SK-N-SH (cell line): ENCODE measurements at regions not wholly inside any gene's neighbourhood (a gene's known extent, or its start where the extent isn't known, plus 50 kb on each side); places are given as distances from the start of the nearest gene placed in this dataset.

Experiments
- CTCF ChIA-PET: fragments of 300-600, 350-600 bp; formaldehyde crosslinking; extraction: SDS; loops from one replicate; lab custom pipeline; 2021; lab: Yijun Ruan, JAX
- POLR2A ChIA-PET: fragments of 350-600 bp; sonication (Branson Sonifier 250); formaldehyde crosslinking; extraction: SDS; loops from one replicate; lab custom pipeline; 2020; ENCODE audit warnings: antibody characterized with exemption, inconsistent platforms; lab: Yijun Ruan, JAX
- DNase-seq: peaks from one replicate; pipeline ENCODE4 v3.0.0; 2012
- H2AFZ ChIP-seq: fragments of 200-600 bp; sonication (generic); 2 replicates; pipeline ENCODE4 v1.8.1; 2016; ENCODE audit warnings: antibody characterized with exemption, mild to moderate bottlenecking, low read depth
- H3F3A ChIP-seq: fragments of 200-600 bp; sonication (generic); replicated peaks from 2 replicates; pipeline ENCODE3; 2016; ENCODE audit warnings: antibody characterized with exemption, mild to moderate bottlenecking; ENCODE audit not compliant: insufficient read depth
- H3K27ac ChIP-seq, 2 experiments: fragments of 200-500 bp in 1 of 2; fragments of 200-600 bp in 1 of 2; sonication (Bioruptor generic) in 1 of 2; sonication (generic), shearing (Covaris generic) in 1 of 2; 2 replicates each; pipeline versions ENCODE4 v1.5.1 to v1.6.1; 2014 to 2016; ENCODE audit warnings: low read depth in 2 of 2, inconsistent platforms in 1 of 2, low read length in 1 of 2, mild to moderate bottlenecking in 1 of 2, mixed read lengths in 1 of 2
- H3K27me3 ChIP-seq: fragments of 200-600 bp; sonication (generic), shearing (Covaris generic); 2 replicates; pipeline ENCODE4 v1.6.1; 2016; ENCODE audit warnings: mixed run types; ENCODE audit not compliant: insufficient read depth
- H3K36me3 ChIP-seq, 2 experiments: fragments of 200-500 bp in 1 of 2; fragments of 200-600 bp in 1 of 2; sonication (Bioruptor generic) in 1 of 2; sonication (generic) in 1 of 2; replicated peaks in 1 of 2; 2 replicates each; pipeline versions ENCODE3 to v1.5.1; 2014 to 2016; ENCODE audit warnings: low read length in 1 of 2, mild to moderate bottlenecking in 1 of 2; ENCODE audit not compliant: insufficient read depth in 2 of 2, control insufficient read depth in 1 of 2
- H3K4me1 ChIP-seq, 2 experiments: fragments of 200-500 bp in 1 of 2; fragments of 200-600 bp in 1 of 2; sonication (Bioruptor generic) in 1 of 2; sonication (generic), shearing (Covaris generic) in 1 of 2; 2 replicates each; pipeline versions ENCODE4 v1.5.1 to v1.6.1; 2014 to 2016; ENCODE audit warnings: low read depth in 1 of 2, low read length in 1 of 2, mixed run types in 1 of 2; ENCODE audit not compliant: insufficient read depth in 2 of 2, control insufficient read depth in 1 of 2
- H3K4me2 ChIP-seq: fragments of 200-600 bp; sonication (generic), shearing (Covaris generic); 2 replicates; pipeline ENCODE4 v1.6.1; 2017; ENCODE audit warnings: mixed run types
- H3K4me3 ChIP-seq, 2 experiments: fragments of 200-500 bp in 1 of 2; fragments of 200-600 bp in 1 of 2; sonication (Bioruptor generic) in 1 of 2; sonication (generic), shearing (Covaris generic) in 1 of 2; 2 replicates each; pipeline versions ENCODE4 v1.5.1 to v1.8.1; 2014 to 2016; ENCODE audit warnings: low read depth in 2 of 2, inconsistent platforms in 1 of 2, low read length in 1 of 2, mild to moderate bottlenecking in 1 of 2, mixed read lengths in 1 of 2, moderate library complexity in 1 of 2
- H3K79me2 ChIP-seq: fragments of 200-600 bp; sonication (generic); 2 replicates; pipeline ENCODE4 v1.8.1; 2017; ENCODE audit warnings: mild to moderate bottlenecking; ENCODE audit not compliant: insufficient read depth
- H3K9ac ChIP-seq: fragments of 200-600 bp; sonication (generic); 2 replicates; pipeline ENCODE4 v1.6.1; 2017; ENCODE audit warnings: mixed run types
- H3K9me2 ChIP-seq: fragments of 200-600 bp; sonication (generic); 2 replicates; pipeline ENCODE4 v1.6.1; 2017; ENCODE audit warnings: mixed run types
- H3K9me3 ChIP-seq: fragments of 200-600 bp; sonication (generic); 2 replicates; pipeline ENCODE4 v1.6.1; 2017; ENCODE audit warnings: mixed run types, mild to moderate bottlenecking, moderate library complexity
- H4K20me1 ChIP-seq: fragments of 200-600 bp; sonication (generic); 2 replicates; pipeline ENCODE4 v1.6.1; 2017; ENCODE audit warnings: mild to moderate bottlenecking, mixed run types; ENCODE audit not compliant: insufficient read depth
- CTCF ChIP-seq: fragments of 200-600 bp; sonication (generic); IDR thresholded peaks from 2 replicates; pipeline ENCODE4 v1.6.1; 2017; ENCODE audit warnings: antibody characterized with exemption, mild to moderate bottlenecking, moderate library complexity
- FOSL2 ChIP-seq: IDR thresholded peaks from 2 replicates; pipeline ENCODE4 v1.4.0; 2012; ENCODE audit warnings: low read depth, mild to moderate bottlenecking, moderate library complexity, borderline replicate concordance
- GATA2 ChIP-seq: sonication (generic); formaldehyde crosslinking; IDR thresholded peaks from 2 replicates; pipeline ENCODE4 v1.5.0; 2020; ENCODE audit warnings: mild to moderate bottlenecking, missing genetic modification reagents
- MEF2A ChIP-seq: IDR thresholded peaks from 2 replicates; pipeline ENCODE4 v1.4.0; 2012; ENCODE audit warnings: low read depth, borderline replicate concordance
- MXI1 ChIP-seq: IDR thresholded peaks from 2 replicates; pipeline ENCODE4 v1.6.1; 2012; ENCODE audit warnings: mild to moderate bottlenecking, low read depth, low read length, improper control_type of control experiment
- RFX5 ChIP-seq: IDR thresholded peaks from 2 replicates; pipeline ENCODE4 v1.6.1; 2012; ENCODE audit warnings: mild to moderate bottlenecking, improper control_type of control experiment, low read length
- RXRA ChIP-seq: IDR thresholded peaks from 2 replicates; pipeline ENCODE4 v1.4.0; 2012; ENCODE audit warnings: low read depth, mild to moderate bottlenecking, borderline replicate concordance
- SMC3 ChIP-seq: IDR thresholded peaks from 2 replicates; pipeline ENCODE4 v1.6.1; 2012; ENCODE audit warnings: low read depth, low read length, improper control_type of control experiment
- TAF1 ChIP-seq: IDR thresholded peaks from 2 replicates; pipeline ENCODE4 v1.6.1; 2012; ENCODE audit warnings: low read depth, mild to moderate bottlenecking, low read length, moderate library complexity, borderline replicate concordance
- TCF12 ChIP-seq: IDR thresholded peaks from 2 replicates; pipeline ENCODE4 v1.4.0; 2012
- WGBS: methylation state at CpG from one replicate; pipeline ENCODE4 v1.1.6; 2017; ENCODE audit warnings: low lambda C conversion rate; 5-methylcytosine and 5-hydroxymethylcytosine counted together
- TF ChIP-seq, protein P1 (sequence below): IDR thresholded peaks from 2 replicates; pipeline ENCODE4 v1.4.0; 2012; ENCODE audit warnings: low read depth, borderline replicate concordance
- TF ChIP-seq, protein P2 (sequence below): IDR thresholded peaks from 2 replicates; pipeline ENCODE4 v1.4.0; 2012; ENCODE audit warnings: low read depth, borderline replicate concordance

- H3K4me1 ChIP-seq, result no peaks in the 10 kb centered on the region
- CTCF ChIA-PET, result interaction anchor here (0.6 to 2.6 kb wide), 10 partner anchors 8 to 392 kb away, joined by 3 to 9 read pairs (median 3); no protein-coding TSS in a partner anchor
- no peaks in the 10 kb centered on the region for H3K36me3 ChIP-seq
- H3F3A ChIP-seq, result no peaks in the 10 kb centered on the region
- no peaks in the 10 kb centered on the region for H3K9me3 ChIP-seq
- no peaks in the 10 kb centered on the region for H4K20me1 ChIP-seq
- TF ChIP-seq CTCF (peak; percentile 53), TCF12 (no peak), SMC3 (no peak), RFX5 (no peak)
- TF ChIP-seq, protein P1, sequence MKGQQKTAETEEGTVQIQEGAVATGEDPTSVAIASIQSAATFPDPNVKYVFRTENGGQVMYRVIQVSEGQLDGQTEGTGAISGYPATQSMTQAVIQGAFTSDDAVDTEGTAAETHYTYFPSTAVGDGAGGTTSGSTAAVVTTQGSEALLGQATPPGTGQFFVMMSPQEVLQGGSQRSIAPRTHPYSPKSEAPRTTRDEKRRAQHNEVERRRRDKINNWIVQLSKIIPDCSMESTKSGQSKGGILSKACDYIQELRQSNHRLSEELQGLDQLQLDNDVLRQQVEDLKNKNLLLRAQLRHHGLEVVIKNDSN, result no peak
- TF ChIP-seq, all 33 proteins: peak for 1
- no peak overlapping the region for H3K4me3 ChIP-seq
- H2AFZ ChIP-seq, result no peak overlapping the region
- 12% methylated on average over 1 of the region's 1 CpG for whole genome bisulfite sequencing
- H3K9me2 ChIP-seq, result no peaks in the 10 kb centered on the region
- DNase-seq, result peak; percentile 17
- H3K79me2 ChIP-seq, result no peaks in the 10 kb centered on the region
- POLR2A ChIA-PET, result no interaction called here
- H3K4me2 ChIP-seq, result no peak overlapping the region
- H3K9ac ChIP-seq, result no peak overlapping the region
- H3K27me3 ChIP-seq, result no peaks in the 10 kb centered on the region
- no peak overlapping the region for H3K27ac ChIP-seq
Observed at GRCh38 chr3:21170964-21171363, 580.0 kb downstream of the ZNF385D start.

GRCh38 chr3:21169948-21170347 lies 581.1 kb downstream of the ZNF385D start:
- Histone ChIP-seq H3K4me1 (no peaks in the 10 kb centered on the region), H3K36me3 (no peaks in the 10 kb centered on the region), H3F3A (no peaks in the 10 kb centered on the region), H3K9me2 (no peaks in the 10 kb centered on the region), H3K9ac (no peak overlapping the region), H3K27ac (no peak overlapping the region), H4K20me1 (no peaks in the 10 kb centered on the region), H3K4me3 (no peak overlapping the region), H3K79me2 (no peaks in the 10 kb centered on the region), H3K27me3 (no peaks in the 10 kb centered on the region), H3K4me2 (no peak overlapping the region), H3K9me3 (no peaks in the 10 kb centered on the region), H2AFZ (no peak overlapping the region)
- ChIA-PET CTCF (interaction anchor here (1.8 kb wide), 1 partner anchor 11 kb away, joined by 5 read pairs; no protein-coding TSS in a partner anchor), POLR2A (no interaction called here)
- no peak for DNase-seq
- TF ChIP-seq, protein P1, result no peak
- TF ChIP-seq GATA2 (CRISPR knock-in tag), result no peak
- TF ChIP-seq MXI1, result no peak
- no peak for TF ChIP-seq MEF2A
- TF ChIP-seq, protein P2, sequence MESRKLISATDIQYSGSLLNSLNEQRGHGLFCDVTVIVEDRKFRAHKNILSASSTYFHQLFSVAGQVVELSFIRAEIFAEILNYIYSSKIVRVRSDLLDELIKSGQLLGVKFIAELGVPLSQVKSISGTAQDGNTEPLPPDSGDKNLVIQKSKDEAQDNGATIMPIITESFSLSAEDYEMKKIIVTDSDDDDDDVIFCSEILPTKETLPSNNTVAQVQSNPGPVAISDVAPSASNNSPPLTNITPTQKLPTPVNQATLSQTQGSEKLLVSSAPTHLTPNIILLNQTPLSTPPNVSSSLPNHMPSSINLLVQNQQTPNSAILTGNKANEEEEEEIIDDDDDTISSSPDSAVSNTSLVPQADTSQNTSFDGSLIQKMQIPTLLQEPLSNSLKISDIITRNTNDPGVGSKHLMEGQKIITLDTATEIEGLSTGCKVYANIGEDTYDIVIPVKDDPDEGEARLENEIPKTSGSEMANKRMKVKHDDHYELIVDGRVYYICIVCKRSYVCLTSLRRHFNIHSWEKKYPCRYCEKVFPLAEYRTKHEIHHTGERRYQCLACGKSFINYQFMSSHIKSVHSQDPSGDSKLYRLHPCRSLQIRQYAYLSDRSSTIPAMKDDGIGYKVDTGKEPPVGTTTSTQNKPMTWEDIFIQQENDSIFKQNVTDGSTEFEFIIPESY, result no peak
- TF ChIP-seq RXRA, result no peak
- TF ChIP-seq RFX5, result no peak
- no peak for TF ChIP-seq FOSL2
- no peak for TF ChIP-seq TAF1
- 40% methylated on average over 3 of the region's 3 CpGs for WGBS
